ENCODE measurements at regions not wholly inside any gene's neighbourhood (a gene's known extent, or its start where the extent isn't known, plus 50 kb on each side); places are given as distances from the start of the nearest gene placed in this dataset.

GRCh38 chr4:96352051-96352517 lies 512.2 kb downstream of the PDHA2 start:
- TF ChIP-seq CTCF (conservative IDR thresholded peaks at IDR 0.05; ENCODE audit: low read length) (peak; percentile 68), EZH2phosphoT487 (IDR thresholded peaks at IDR 0.05; ENCODE audit: borderline replicate concordance, low read depth, low read length) (no peak)

Measured in OCI-LY7 (cell line).